Stimulated activated CD4-positive, alpha-beta T cell treated with anti-CD3 and anti-CD28 coated beads, Interleukin-12 subunit alpha, Interleukin-12 subunit beta, amount 100 ng/mL, for 24 hours (primary cell): ENCODE measurements at regions not wholly inside any gene's neighbourhood (a gene's known extent, or its start where the extent isn't known, plus 50 kb on each side); places are given as distances from the start of the nearest gene placed in this dataset.
"Not testable (repeated sequence)": the region's sequence is repeated elsewhere in the genome, so short reads cannot be mapped to it uniquely, and the experiment has no call there.

Source experiments
- DNase-seq, 2 experiments: peaks; one replicate each; pipeline ENCODE4 v3.0.0-alpha.2; 2020; ENCODE audit warnings: low read depth in 2 of 2

GRCh38 chr22:23500508-23501260 is 79.4 kb downstream of the IGLL1 start:
- DNase-seq = no peak

GRCh38 chr22:23499845-23500500 is 80.1 kb downstream of the IGLL1 start:
- no peak for DNase-seq

GRCh38 chr22:23498811-23499798 is 81.0 kb downstream of the IGLL1 start:
- DNase-seq = no peak

- not testable (repeated sequence) for DNase-seq
Observed at GRCh38 chr22:23497889-23498288, 82.2 kb downstream of the IGLL1 start.

- DNase-seq = no peak
Observed at GRCh38 chr22:23497016-23497885, 82.8 kb downstream of the IGLL1 start.

GRCh38 chr22:23496445-23496833 is 83.7 kb downstream of the IGLL1 start:
- no peak for DNase-seq

- no peak for DNase-seq
Observed at GRCh38 chr22:23495614-23496444, 84.3 kb downstream of the IGLL1 start.

- no peak for DNase-seq
Observed at GRCh38 chr22:23494930-23495266, 85.2 kb downstream of the IGLL1 start.

- no peak for DNase-seq
Observed at GRCh38 chr22:23485490-23485889, 94.6 kb downstream of the IGLL1 start.

GRCh38 chr22:23484651-23485050 is 95.4 kb downstream of the IGLL1 start:
- DNase-seq = no peak

GRCh38 chr22:23481369-23481768 is 98.7 kb downstream of the IGLL1 start:
- DNase-seq = no peak

- no peak for DNase-seq
Observed at GRCh38 chr22:23478175-23478574, 101.9 kb downstream of the IGLL1 start.

- DNase-seq = not testable (repeated sequence)
Observed at GRCh38 chr22:23474531-23474930, 105.6 kb downstream of the IGLL1 start.

GRCh38 chr22:23473901-23474300 is 106.2 kb downstream of the IGLL1 start:
- no peak for DNase-seq

- not testable (repeated sequence) for DNase-seq
Observed at GRCh38 chr22:23472376-23472775, 107.7 kb downstream of the IGLL1 start.

- no peak for DNase-seq
Observed at GRCh38 chr22:23471698-23472097, 108.4 kb downstream of the IGLL1 start.

- DNase-seq = no peak
Observed at GRCh38 chr22:23470811-23471389, 109.2 kb downstream of the IGLL1 start.

GRCh38 chr22:23467721-23468294 is 112.3 kb downstream of the IGLL1 start:
- no peak for DNase-seq

- DNase-seq = no peak
Observed at GRCh38 chr22:23466351-23466750, 113.7 kb downstream of the IGLL1 start.

GRCh38 chr22:23464796-23465195 is 115.3 kb downstream of the IGLL1 start:
- not testable (repeated sequence) for DNase-seq
